Kidney (tissue), 13 donors: ENCODE measurements at regions not wholly inside any gene's neighbourhood (a gene's known extent, or its start where the extent isn't known, plus 50 kb on each side); places are given as distances from the start of the nearest gene placed in this dataset.

Source experiments
- DNase-seq, 5 donors: peaks; one replicate each; pipeline ENCODE4 v3.0.0-alpha.2; 2013 to 2020
- FAIRE-seq: peaks from 2 replicates; lab custom pipeline; 2012; peaks lifted over from hg19 to GRCh38; lab: Jason Lieb, UNC
- H3K27ac ChIP-seq, 2 donors: one replicate each; pipeline ENCODE4 v1.7.0; 2013; ENCODE audit warnings: low read depth in 2 of 2, low read length in 2 of 2, inconsistent platforms in 1 of 2
- H3K27me3 ChIP-seq: one replicate; pipeline ENCODE4 v1.7.1; 2013; ENCODE audit warnings: low read length, inconsistent platforms; ENCODE audit not compliant: control insufficient read depth, insufficient read depth
- H3K36me3 ChIP-seq, 3 donors: one replicate each; pipeline versions ENCODE4 v1.7.0 to v1.7.1; 2013; ENCODE audit warnings: low read length in 3 of 3, control low read depth in 1 of 3, inconsistent platforms in 1 of 3; ENCODE audit not compliant: insufficient read depth in 3 of 3, control insufficient read depth in 2 of 3
- H3K4me1 ChIP-seq, 3 donors: one replicate each; pipeline versions ENCODE4 v1.7.0 to v1.7.1; 2013; ENCODE audit warnings: low read length in 3 of 3, inconsistent platforms in 1 of 3, low read depth in 1 of 3; ENCODE audit not compliant: control insufficient read depth in 2 of 3, insufficient read depth in 2 of 3
- H3K4me3 ChIP-seq, 3 donors: one replicate each; pipeline versions ENCODE4 v1.7.0 to v1.8.1; 2013; ENCODE audit warnings: low read length in 3 of 3, control low read depth in 1 of 3, inconsistent platforms in 1 of 3
- H3K9ac ChIP-seq, 3 donors: one replicate each; pipeline versions ENCODE4 v1.7.0 to v1.7.1; 2013; ENCODE audit warnings: low read length in 3 of 3, control low read depth in 1 of 3, inconsistent platforms in 1 of 3
- H3K9me3 ChIP-seq, 3 donors: one replicate each; pipeline versions ENCODE4 v1.7.0 to v1.7.1; 2013; ENCODE audit warnings: low read length in 3 of 3, control low read depth in 1 of 3, inconsistent platforms in 1 of 3; ENCODE audit not compliant: control insufficient read depth in 2 of 3, insufficient read depth in 1 of 3
- CTCF ChIP-seq: IDR thresholded peaks from 3 replicates; pipeline ENCODE4 v1.5.1; 2012; ENCODE audit warnings: mild to moderate bottlenecking, moderate library complexity, borderline replicate concordance; ENCODE audit not compliant: insufficient read depth; ENCODE audit errors: extremely low read depth
- intact Hi-C: fragments of 100-400 bp; cut with DNase I; formaldehyde crosslinking; loops from one replicate; pipeline ENCODE4 v1.11.1; 2022
- donor health status: control.
- donor health status: control.
- donor health status: control.
- donor health status: control.
- donor health status: control.
- donor health status: DM: yes; HTN: yes; CAD: no.
- donor health status: Normal renal cell carcinoma (clear cell type).

- H3K27me3 ChIP-seq, result no peaks in the 10 kb centered on the region
- H3K9ac ChIP-seq, result no peak overlapping the region
- H3K4me1 ChIP-seq, result peaks cover 0 to 4% (median 0%) of the 10 kb centered on the region in 3 donors
- no peak overlapping the region for H3K4me3 ChIP-seq
- DNase-seq, result no peak
- no peaks in the 10 kb centered on the region for H3K36me3 ChIP-seq
- intact Hi-C loops, result loop anchor here (10.0 kb wide), 1 partner anchor 474 kb away; no protein-coding TSS in a partner anchor
- no peak overlapping the region for H3K27ac ChIP-seq
- TF ChIP-seq CTCF, result no peak
- H3K9me3 ChIP-seq, result no peaks in the 10 kb centered on the region
- no peak for FAIRE-seq
These were observed 355.6 kb upstream of the DDI1 start for GRCh38 chr11:103680826-103681225.

DNA sequence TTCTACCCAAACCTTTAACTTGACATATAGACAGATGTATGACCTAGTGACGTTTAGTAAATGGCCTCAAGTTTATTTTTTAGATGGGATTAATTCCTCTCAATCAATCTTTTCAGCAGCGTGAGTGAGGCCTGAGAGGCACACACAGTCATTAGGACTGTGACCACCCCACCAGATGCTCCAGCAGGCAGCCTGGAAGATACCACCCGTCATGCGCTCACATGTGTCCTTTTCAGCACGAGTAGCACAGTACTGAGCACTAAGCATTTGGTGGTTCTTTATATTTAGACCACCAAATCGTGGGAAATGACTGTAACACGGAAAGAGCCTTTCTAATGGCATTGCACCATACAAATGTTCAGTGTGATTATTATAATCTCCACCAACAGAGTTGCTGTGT is 354.6 kb upstream of the DDI1 start:
- intact Hi-C loops, result loop anchor here (10.0 kb wide), 1 partner anchor 473 kb away; no protein-coding TSS in a partner anchor

DNA sequence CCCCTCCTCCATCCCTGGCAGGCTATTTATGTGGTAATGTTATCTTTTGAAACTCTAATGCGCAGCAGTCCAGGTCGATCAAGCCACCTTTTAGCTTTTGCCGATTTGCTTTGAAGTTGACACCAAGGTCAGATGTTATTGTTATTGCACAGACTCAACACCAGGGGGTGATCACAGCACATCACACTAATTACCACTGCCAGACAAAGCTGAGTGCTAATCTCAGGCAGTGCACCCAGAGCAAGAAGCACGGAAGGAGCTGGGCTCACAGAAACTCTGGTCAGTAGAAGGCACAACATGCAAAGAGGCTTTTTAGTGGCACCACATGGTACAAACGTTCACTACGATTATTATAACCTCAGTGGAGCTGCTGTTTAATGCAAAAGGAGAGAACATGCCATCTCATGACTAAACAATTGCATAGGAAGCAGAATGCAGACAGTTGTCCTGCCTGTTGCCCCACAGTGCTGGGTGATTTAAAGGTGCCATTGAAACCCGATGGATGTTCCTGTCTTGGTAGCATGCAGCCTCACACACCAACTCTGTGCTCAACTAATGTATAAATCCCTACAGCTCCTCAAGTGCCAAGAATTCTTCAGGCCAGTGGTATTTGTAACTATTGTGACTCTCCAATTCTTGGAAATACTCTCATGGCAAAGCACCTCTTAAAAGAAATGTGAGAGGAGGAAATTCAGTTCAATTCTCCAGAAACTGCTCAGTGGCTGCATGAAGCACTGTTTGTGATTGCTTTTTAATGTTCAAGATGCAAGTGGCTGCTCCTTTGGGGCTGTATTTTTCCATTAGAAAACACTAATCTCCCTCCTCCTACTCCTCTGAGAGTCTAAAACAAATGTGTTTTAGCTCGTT is 353.9 kb upstream of the DDI1 start:
- Histone ChIP-seq H3K4me1 (peaks cover 0 to 4% (median 0%) of the 10 kb centered on the region in 3 donors), H3K4me3 (peak overlapping the region in 1 of 3 donors; percentile 32), H3K27ac (no peak overlapping the region), H3K36me3 (no peaks in the 10 kb centered on the region), H3K9me3 (no peaks in the 10 kb centered on the region), H3K9ac (no peak overlapping the region), H3K27me3 (no peaks in the 10 kb centered on the region)
- peak; percentile 77 for TF ChIP-seq CTCF
- intact Hi-C loops, result loop anchor here (10.0 kb wide), 1 partner anchor 472 kb away; no protein-coding TSS in a partner anchor
- DNase-seq, result peak in 4 of 5 donors; percentile 77 to 86 (median 83)
- peak; percentile 75 for FAIRE-seq

More for the DNA sequence above, 354.6 kb upstream of the DDI1 start:
- no peaks in the 10 kb centered on the region for H3K36me3 ChIP-seq
- DNase-seq, result no peak
- H3K9ac ChIP-seq, result no peak overlapping the region
- no peak for FAIRE-seq
- H3K4me1 ChIP-seq, result peaks cover 0 to 4% (median 0%) of the 10 kb centered on the region in 3 donors
- H3K27ac ChIP-seq, result no peak overlapping the region
- TF ChIP-seq CTCF, result no peak
- H3K27me3 ChIP-seq, result no peaks in the 10 kb centered on the region
- peak overlapping the region in 1 of 3 donors; percentile 32 for H3K4me3 ChIP-seq
- H3K9me3 ChIP-seq, result no peaks in the 10 kb centered on the region
